Adrenal gland (tissue), 9 donors: ENCODE measurements at regions not wholly inside any gene's neighbourhood (a gene's known extent, or its start where the extent isn't known, plus 50 kb on each side); places are given as distances from the start of the nearest gene placed in this dataset.

Source experiments
- DNase-seq, 7 donors: peaks; one replicate each; pipeline ENCODE4 v3.0.0-alpha.2; 2019 to 2020
- H3K27ac ChIP-seq, 5 donors: fragments of 200-600 bp; sonication (generic) in 4 of 5; 1 replicate in 3 of 5; 2 replicates in 2 of 5; pipeline versions ENCODE4 v1.5.1 to v1.8.0; 2016 to 2020; ENCODE audit warnings: mild to moderate bottlenecking in 1 of 5
- H3K27me3 ChIP-seq: fragments of 200-600 bp; 2 replicates; pipeline ENCODE4 v1.8.0; 2021
- H3K36me3 ChIP-seq, 2 donors: fragments of 200-600 bp; replicated peaks in 1 of 2; 1 replicate in 1 of 2; 2 replicates in 1 of 2; pipeline versions ENCODE4 v1.5.1 to v1.8.0; 2018 to 2022
- H3K4me1 ChIP-seq, 2 donors: fragments of 200-600 bp; replicated peaks in 1 of 2; 1 replicate in 1 of 2; 2 replicates in 1 of 2; pipeline versions ENCODE4 v1.5.1 to v1.8.0; 2018 to 2021
- H3K4me3 ChIP-seq, 4 donors: fragments of 200-600 bp; sonication (generic) in 3 of 4; one replicate each; pipeline ENCODE4 v1.5.1; 2016 to 2018
- H3K9me3 ChIP-seq, 3 donors: fragments of 200-600 bp; sonication (generic) in 1 of 3; replicated peaks in 1 of 3; 1 replicate in 2 of 3; 2 replicates in 1 of 3; pipeline versions ENCODE4 v1.5.1 to v1.8.0; 2016 to 2021
- POLR2A ChIP-seq, 2 donors: fragments of 450-650 bp; IDR thresholded peaks; one replicate each; pipeline ENCODE4 v1.6.1; 2017; ENCODE audit warnings: antibody characterized with exemption in 2 of 2, mild to moderate bottlenecking in 2 of 2, moderate library complexity in 1 of 2
- WGBS, 4 donors: extraction: QIAGEN DNeasy Blood & Tissue Kit in 2 of 4; methylation state at CpG; one replicate each; pipeline versions ENCODE4 v1.1.5 to v1.1.7; 2013 to 2017; 5-methylcytosine and 5-hydroxymethylcytosine counted together
- intact Hi-C, 2 donors: fragments of 100-400 bp; cut with DNase I; formaldehyde crosslinking; loops; one replicate each; pipeline versions ENCODE4 v1.14.1 to v1.15.0; 2022 to 2023
- TF ChIP-seq, protein P1 (sequence below), 6 experiments: fragments of 450-650 bp in 4 of 6; fragments of 200-600 bp in 2 of 6; sonication (generic) in 1 of 6; IDR thresholded peaks; 1 replicate in 5 of 6; 2 replicates in 1 of 6; pipeline versions ENCODE4 v1.5.1 to v1.8.0; 2016 to 2021; ENCODE audit warnings: antibody characterized with exemption in 6 of 6, mild to moderate bottlenecking in 2 of 6, moderate library complexity in 1 of 6
- donor health status: healthy with polysubstance abuse.
- donor health status: Bipolar disorder and iron deficiency.
- donor health status: DM: yes; HTN: yes; CAD: no.
- donor health status: DM: no; HTN: no; CAD: no.
- donor health status: DM: no; HTN: no; CAD: no.

DNA sequence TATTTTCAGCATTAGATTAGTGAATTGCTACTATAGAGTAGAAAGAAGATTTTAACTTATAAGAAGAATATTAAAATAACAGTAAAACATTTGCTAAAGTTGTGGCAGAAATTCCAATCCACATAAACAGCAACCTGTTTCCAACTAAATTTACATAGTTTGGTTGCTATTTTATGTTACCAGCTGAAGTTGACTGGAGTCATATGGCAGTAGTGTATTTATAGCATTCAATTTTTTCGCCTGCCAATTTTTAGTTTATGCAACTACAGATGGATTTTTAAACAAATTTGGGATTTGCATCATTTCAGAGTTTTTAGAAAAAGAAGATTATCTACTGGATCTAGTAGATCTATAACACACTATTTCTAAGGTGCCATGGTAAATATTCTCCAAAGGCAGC, 332.5 kb upstream of the BCHE start:
- intact Hi-C loops: no loop called here
- Histone ChIP-seq H3K27me3 (no peaks in the 10 kb centered on the region), H3K4me3 (no peak overlapping the region), H3K27ac (no peak overlapping the region), H3K36me3 (no peaks in the 10 kb centered on the region), H3K4me1 (no peaks in the 10 kb centered on the region), H3K9me3 (peaks cover 0 to 2% (median 0%) of the 10 kb centered on the region in 3 donors)
- 76 to 78% (median 77%) methylated on average over 1 of the region's 1 CpG for WGBS, 4 donors
- no peak for DNase-seq
- TF ChIP-seq, protein P1, sequence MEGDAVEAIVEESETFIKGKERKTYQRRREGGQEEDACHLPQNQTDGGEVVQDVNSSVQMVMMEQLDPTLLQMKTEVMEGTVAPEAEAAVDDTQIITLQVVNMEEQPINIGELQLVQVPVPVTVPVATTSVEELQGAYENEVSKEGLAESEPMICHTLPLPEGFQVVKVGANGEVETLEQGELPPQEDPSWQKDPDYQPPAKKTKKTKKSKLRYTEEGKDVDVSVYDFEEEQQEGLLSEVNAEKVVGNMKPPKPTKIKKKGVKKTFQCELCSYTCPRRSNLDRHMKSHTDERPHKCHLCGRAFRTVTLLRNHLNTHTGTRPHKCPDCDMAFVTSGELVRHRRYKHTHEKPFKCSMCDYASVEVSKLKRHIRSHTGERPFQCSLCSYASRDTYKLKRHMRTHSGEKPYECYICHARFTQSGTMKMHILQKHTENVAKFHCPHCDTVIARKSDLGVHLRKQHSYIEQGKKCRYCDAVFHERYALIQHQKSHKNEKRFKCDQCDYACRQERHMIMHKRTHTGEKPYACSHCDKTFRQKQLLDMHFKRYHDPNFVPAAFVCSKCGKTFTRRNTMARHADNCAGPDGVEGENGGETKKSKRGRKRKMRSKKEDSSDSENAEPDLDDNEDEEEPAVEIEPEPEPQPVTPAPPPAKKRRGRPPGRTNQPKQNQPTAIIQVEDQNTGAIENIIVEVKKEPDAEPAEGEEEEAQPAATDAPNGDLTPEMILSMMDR (IDR thresholded peaks at IDR 0.05): no peak
- TF ChIP-seq POLR2A (IDR thresholded peaks at IDR 0.05): no peak

- TF ChIP-seq POLR2A (IDR thresholded peaks at IDR 0.05): no peak
- TF ChIP-seq, protein P1 (IDR thresholded peaks at IDR 0.05): no peak
- intact Hi-C loops: no loop called here
- no peak for DNase-seq
- H3K27ac ChIP-seq: no peak overlapping the region
- no peaks in the 10 kb centered on the region for H3K36me3 ChIP-seq
- no peaks in the 10 kb centered on the region for H3K27me3 ChIP-seq
- H3K4me3 ChIP-seq: no peak overlapping the region
- H3K4me1 ChIP-seq: no peaks in the 10 kb centered on the region
- H3K9me3 ChIP-seq: no peaks in the 10 kb centered on the region
- WGBS, 4 donors: 74 to 80% (median 76%) methylated on average over 1 of the region's 1 CpG
These were observed 290.7 kb upstream of the BCHE start for GRCh38 chr3:166127969-166128368.

DNA sequence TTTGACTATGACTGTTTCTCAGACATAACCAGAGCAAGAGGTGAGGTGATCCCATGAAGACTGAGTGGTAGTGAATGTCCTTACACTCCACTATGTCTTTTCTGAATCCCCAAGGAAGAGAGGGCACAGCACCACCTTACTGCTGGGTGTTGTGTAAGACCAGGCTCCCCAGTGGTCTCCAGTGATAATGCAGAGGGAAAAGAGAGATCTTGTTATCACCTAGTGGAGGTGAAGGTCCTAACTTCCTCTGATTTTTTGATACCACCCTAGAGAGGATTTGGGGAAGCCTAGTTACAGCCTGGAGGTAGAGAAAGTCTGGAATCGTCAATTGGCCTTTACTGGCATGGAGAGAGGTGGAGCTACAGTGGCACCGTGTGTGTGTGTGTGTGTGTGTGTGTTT, 288.0 kb upstream of the BCHE start:
- WGBS, 4 donors: 62 to 85% (median 69%) methylated on average over 2 of the region's 2 CpGs
- Histone ChIP-seq H3K4me1 (no peaks in the 10 kb centered on the region), H3K4me3 (no peak overlapping the region), H3K27me3 (no peaks in the 10 kb centered on the region), H3K9me3 (no peaks in the 10 kb centered on the region), H3K36me3 (no peaks in the 10 kb centered on the region), H3K27ac (no peak overlapping the region)
- no peak for DNase-seq
- TF ChIP-seq, protein P1 (IDR thresholded peaks at IDR 0.05): no peak
- no peak for TF ChIP-seq POLR2A (IDR thresholded peaks at IDR 0.05)
- intact Hi-C loops: no loop called here

DNA sequence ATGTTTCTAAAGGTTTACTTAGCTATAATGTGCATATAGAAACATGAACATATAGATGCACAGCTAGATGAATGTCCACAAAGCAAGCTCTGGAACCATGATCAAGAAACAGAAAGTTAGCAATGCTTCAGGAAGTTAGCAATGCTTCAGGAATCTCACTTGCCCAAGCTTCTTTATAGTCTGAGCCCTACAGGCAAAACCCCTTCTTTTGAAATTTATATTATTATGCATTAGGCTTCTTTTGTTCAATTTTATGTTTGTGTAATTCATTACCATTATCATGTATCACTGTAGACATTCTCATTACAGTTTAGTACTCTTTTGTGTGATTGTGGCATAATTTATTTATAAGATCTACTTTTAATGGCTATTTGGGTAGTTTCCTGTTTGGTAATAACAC, 286.4 kb upstream of the BCHE start:
- intact Hi-C loops: no loop called here
- TF ChIP-seq, protein P1 (IDR thresholded peaks at IDR 0.05): no peak
- TF ChIP-seq POLR2A (IDR thresholded peaks at IDR 0.05): no peak
- no peak for DNase-seq

More for the DNA sequence above, 286.4 kb upstream of the BCHE start:
- H3K9me3 ChIP-seq: no peaks in the 10 kb centered on the region
- H3K27ac ChIP-seq: no peak overlapping the region
- no peaks in the 10 kb centered on the region for H3K4me1 ChIP-seq
- H3K4me3 ChIP-seq: no peak overlapping the region
- H3K27me3 ChIP-seq: no peaks in the 10 kb centered on the region
- H3K36me3 ChIP-seq: no peaks in the 10 kb centered on the region
